Stimulated activated CD4-positive, alpha-beta T cell treated with anti-CD3 and anti-CD28 coated beads, Interleukin-1b, Interleukin-23, amount 100 ng/mL, for 4 hours (primary cell): ENCODE measurements at regions not wholly inside any gene's neighbourhood (a gene's known extent, or its start where the extent isn't known, plus 50 kb on each side); places are given as distances from the start of the nearest gene placed in this dataset.
"Not testable (repeated sequence)": the region's sequence is repeated elsewhere in the genome, so short reads cannot be mapped to it uniquely, and the experiment has no call there.

Source experiments
- DNase-seq, 2 donors: peaks; one replicate each; pipeline ENCODE4 v3.0.0-alpha.2; 2020; ENCODE audit warnings: low read depth in 2 of 2

DNA sequence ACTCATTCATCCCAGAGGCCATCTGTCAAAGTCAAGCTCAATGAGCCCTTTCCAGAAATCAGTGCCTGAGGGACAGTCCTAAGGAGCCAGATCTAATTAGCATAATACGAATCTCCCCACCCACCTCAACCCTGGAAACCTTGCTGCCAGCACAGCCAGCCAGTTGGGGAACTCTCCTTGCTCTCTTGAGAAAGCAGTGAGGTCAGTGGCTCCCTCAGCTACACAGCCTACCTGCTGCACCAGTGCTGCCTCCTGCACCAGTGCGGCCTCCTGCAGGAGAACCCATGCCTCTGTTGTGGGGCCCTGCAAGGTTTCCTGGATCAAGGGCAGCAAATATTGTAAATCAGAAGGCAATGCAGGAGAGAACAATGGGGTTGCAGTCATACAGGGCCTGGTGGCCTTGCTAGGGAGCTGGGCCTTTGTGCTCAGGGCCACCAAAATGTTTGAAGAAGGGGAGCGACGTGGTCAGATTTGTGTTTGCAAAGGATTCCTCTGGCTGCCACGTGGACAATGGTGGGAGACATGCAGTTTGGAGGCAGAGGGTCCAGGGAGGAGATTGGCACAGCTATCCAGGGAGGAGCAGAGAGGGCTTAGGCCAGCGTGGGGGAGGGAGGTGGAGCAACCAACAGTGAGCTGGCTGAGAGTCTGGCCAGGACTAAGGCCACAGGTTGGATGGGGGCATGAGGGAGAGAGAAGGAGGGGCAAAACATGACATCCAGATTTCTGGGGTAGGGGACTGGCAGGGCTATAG, 124.3 kb upstream of the MAMLD1 start:
- DNase-seq: no peak

DNA sequence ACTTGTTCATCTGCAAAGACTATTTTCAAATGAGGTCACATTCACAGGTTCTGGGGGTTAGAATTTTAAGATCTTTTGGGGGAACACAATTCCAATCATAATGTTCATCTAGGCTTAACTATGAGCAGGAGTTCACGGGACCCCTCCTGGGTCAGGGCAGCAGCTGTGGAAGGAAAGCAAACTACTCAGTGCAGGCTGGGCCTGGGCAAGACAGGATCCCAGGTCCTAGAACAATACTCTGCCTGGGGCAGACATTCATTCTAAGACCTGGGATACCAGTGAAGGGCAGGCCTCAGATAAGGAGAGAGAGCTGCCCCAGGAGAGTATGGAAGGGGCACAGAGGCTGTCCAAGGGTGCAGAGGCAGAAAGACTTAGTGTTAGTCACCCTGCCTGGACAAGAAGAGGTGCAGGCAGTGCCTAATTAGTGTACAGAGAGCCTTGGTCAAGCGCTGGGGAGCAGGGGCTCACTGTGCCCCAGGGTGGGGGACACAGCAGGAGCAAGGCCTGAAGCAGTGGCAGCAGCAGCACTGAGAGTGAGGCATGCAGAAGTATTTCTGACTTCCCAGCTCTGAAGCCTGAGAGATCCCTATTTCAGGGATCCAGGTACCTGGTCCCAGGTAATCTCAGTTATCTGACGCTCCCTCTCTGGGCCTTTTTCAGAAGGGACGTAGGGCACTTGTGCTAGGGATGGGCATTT, 123.0 kb upstream of the MAMLD1 start:
- no peak for DNase-seq

DNA sequence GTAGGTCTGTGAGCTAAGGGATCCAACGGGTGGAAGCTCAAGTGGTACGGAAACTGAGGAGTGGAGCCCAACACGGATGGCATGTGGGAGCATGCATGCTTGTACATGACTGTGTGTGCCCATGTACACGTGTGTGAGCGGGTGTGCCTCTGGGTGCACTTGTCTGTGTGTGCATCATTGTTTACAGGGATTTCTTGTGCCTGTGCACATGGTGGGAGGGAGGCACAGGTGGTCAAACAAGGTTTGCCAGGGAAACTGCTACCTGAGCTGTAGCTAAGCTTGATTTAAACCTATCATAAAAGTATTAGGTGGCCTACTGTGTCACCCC, 122.5 kb upstream of the MAMLD1 start:
- DNase-seq: no peak

DNA sequence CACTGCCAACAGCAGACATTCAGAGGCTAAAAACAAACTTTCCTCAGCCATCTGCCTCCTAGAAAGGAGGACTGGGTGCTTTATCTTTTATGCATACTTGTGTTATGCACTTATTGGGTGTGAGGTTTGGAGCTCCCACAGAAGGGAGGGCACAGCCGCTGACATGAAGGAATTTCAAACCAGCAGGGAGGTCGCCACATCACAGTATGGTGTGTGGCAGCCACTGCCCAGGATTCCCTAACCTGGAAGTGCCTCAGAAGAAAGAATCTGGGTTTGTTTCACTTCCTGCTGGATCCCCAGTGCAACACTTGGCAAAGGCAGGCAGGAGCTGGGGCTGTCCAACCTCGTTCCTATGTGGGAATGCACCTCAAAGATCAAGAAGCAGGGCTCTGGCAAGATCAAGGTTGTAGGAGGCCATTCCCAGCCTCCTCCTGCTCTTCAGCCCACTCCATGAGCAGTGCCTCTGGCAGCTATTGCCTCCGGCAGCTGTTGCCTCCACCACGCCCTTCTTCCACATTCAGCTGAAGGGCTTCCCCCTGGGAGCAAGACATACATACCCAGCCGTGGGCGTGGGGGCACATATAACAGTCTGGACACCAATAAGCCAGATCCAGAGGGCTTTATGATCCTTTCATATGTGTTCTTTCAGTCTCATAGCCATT, 109.0 kb upstream of the MAMLD1 start:
- DNase-seq: no peak

DNA sequence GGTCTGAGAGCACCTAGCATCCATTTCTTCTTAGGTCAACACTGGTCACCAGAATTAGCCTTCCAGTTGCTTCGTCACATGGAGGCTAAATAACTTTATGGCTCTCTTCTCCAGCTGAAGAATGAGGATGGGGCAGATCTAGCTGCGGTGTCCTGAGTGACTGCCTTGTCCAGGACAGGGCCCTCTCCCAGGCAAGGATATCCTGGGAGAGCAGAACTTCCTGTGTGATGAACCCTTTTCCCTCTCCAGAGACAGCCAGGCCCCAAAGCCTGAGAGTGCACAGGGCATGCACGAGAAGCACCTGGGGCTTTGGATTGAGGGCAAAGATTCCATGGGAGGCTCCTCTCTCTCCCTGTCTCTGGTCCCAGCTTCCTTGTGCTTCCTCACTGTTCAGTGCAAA, 108.2 kb upstream of the MAMLD1 start:
- no peak for DNase-seq

DNA sequence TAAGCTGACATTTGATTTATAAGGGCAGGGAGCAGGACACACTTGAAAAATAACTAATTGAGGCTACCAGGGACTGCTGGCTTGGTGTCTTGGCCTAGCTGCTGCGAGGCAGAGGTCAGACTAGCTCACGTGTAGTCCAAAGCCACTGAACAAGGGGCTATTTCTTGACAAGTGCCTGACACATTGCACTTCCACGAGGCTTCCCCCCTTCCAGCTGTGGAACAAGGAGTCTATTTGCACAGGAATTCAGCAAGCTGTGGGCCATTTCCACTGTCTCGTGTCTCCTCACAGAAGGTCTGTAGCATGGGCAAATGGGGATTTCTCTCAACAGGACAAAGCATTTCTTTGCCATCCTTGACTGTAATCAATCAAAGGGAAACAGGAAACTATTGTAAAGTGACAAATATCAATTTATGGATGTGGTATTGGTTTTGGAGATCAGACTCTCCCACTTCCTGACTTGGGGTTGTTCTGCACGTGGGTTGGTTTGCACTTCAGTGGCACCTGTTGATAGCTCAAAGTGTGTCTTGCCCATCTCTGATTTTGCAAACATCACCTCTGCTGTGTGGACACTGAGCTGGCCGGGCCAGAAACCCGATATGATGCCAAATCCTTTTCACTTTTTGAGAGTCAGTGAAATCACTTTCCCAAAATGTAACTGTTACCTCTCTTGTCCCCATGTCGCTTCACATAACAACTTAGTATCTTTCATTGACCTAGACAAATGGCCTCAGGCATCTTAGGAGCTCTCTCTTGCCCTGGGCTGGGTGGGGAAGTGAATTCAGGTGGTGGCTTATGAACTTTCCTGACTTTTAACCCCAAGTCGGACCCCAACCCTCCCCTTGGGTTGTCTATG, 107.4 kb upstream of the MAMLD1 start:
- no peak for DNase-seq

DNA sequence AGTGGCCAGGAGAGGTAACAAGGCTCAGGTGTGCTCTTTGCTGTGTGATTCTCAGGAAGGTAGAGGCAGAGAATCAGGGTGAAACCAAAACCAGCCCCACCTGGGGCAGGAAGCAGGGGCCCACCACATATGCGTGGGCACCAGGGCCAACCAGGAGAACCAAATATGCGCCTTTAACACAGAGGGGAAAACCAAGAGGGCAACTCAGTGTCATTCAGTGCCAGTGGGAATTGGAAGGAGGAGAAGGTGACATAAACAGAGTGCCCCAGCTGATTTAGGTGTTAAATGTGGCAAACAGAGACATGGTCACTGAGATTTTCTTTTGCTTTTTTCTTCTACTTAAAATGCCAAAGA, 106.8 kb upstream of the MAMLD1 start:
- no peak for DNase-seq

DNA sequence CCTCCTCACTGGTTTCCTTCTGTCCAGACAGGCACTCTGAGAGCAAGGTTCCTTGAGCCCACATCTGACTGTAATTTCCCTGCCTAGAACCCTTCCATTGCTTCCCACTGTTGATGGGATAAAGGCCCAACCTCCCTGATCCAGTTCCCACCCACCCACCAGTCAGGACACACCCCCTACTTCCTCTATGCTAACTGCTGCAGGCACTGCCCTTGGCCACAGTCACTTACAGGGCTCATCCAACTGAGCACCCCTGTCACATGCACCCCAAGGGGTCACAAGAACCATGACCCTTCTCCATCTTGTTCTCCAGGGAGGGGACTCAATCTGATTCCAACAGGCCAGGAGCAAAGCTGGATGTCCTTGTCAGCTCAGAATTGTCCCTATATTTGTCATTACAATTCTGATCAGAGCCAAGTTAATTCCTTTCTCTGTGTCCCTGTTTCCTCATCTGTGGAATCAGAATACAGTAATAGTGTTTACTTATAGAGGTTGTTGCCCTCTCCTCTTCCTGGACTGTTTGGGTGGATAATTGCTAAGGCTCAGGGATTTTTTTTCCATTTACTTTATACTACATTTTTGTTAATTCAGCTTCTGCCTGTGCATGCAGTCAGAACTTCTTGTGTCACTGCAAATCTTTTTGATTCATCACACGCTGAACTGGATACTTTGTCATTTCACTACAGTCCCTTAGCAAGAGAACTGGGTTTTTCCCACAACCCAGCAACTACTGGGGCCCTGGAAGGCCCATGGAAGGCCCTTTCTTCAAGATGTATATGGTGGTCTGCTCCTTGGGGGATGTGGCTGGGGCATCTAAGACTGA, 105.6 kb upstream of the MAMLD1 start:
- DNase-seq: no peak

DNA sequence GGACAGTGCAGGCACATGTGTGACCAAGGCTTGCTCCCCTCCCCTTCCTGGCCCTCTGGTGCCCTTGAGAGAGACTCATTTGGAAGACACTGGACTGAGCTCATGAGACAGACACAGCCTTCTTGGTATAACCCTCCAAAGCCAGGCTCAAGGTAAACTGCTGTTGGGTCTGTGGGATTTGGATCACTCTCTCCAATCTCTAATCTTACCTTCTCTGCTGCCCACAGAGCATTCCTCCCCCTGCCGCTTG, 105.0 kb upstream of the MAMLD1 start:
- no peak for DNase-seq

DNA sequence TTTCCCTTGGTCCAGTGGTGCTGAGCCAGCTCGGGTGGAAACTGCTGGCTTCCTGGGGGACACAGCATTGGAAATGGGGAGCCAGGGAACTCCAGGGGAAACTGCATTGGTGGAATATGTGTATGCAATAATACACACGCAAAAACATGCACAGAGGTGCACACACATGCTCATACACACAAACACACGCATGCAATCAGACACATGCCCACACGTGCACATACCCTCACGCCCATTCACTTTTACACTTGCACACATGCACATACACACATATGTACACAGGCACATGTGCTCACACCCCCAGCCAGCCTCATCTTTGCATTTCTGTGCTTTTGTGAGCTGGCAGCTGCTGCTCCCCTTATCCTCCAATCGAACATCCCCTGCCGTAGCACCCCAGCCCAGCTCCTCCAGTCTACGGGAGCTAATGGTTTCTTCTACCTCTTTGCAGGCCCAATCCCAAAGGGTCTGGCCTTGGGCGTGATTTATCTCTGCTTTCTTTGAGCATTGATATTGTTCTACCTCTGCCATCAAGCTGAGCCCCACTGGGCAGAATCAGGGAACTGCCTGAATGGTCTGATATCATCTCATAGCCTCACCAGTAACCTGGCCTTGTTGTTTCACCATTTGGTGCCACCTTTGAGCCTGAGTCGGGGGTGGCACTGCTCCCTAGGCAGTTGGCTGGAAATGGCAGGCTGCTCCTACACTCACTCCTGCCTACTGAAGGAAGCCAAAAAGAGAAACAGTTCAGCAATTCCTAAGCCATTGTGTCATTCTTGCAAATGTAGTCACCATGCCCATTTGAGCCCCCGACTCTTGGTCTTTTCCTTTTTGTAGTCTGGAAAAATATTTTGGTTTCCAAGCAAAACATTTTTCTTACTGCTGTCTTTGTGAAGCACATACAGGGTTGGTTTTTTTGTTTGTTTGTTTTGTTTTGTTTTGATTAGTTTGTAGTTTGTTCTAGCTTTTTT, 104.4 kb upstream of the MAMLD1 start:
- DNase-seq: no peak

DNA sequence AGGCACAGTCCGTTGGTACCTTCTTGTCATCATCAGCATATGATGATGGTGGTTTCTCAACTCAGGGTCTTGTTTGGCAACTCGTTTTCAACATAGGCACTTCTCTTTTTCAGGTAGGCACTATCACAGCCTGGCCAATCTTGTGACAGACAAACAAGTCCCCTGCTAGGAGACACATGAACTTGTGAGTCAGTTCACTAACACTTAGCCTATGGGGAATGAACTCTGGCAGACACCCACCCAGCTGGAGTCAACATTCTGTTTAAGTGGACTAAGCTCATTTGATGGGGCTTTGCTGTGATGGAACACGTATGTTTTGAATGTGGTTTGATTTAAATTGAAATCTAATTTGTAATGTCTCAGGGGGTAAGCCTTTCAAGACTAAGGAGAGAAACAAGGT, 100.7 kb upstream of the MAMLD1 start:
- no peak for DNase-seq

DNA sequence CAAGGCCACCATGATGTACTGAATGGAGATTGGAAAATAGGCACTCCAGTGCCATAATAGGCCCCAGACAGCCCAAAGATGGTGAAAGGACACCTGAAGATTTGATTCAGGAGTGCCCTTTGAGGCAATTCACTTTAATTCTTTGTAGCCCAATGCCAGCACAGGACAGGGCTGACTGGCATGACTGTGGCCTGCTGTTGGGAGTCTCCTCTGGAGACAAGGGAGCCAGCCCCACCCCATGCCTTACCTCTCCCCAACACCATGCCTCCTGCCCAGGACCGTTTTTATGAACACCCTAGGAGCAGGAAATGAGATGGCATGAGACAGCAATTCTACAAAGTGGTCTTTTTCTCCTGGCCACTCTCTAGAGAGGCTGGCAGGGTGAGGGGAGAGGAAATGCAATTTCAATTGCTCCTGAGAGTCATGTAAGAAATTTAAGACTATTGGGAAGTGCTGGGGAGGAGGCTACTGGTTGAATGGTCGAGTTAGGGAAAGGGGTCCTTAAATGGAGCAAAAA, 94.2 kb upstream of the MAMLD1 start:
- no peak for DNase-seq

DNA sequence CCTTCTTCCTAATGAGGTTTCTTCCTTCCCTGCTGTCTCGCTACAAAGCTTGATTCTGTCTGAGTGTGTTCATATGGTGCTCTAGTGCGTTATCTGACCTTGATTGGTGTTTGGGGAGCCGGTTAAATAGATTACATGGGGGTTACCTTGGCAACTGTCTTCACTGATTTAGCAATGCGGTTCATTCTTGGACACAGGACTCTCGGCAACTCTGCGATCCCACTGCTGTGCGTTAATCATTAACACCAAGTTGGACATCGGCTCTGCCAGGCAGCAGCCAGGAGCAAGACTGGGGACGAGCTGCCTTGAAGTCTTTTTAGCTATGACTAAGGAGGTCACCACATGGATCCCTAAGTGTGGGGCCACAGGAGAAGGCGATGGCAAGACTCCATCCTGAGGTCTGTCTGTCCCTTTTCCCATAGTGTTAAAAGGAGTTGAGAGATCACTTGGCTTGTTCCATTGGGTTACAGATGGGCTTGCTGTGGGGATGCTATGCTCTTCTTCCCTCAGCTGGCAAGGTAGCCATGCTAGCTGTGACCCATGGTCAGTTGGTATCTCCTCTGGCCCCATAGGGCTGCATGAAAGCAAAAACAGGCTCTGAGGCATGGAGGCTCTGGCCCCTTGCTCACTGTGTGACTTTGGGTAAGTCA, 93.4 kb upstream of the MAMLD1 start:
- no peak for DNase-seq

DNA sequence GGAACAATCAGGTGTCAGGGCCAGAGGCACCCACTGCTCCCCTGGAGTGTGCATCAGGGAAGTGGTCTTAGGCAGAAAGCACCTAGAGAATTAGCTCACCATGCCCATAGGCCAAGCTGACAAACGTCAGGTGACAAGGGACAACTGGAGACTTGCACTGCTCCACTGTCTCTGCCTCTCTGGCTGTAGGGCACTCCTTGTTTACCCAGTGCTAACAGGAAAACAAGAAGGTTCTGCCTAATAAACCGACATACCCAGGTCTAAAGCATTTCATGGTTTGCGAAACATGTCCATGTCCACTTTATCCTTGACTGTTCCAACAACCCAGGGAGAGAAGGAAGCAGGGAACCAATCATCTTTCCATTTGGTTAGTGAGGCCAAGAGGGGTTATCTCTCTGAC, 92.5 kb upstream of the MAMLD1 start:
- DNase-seq: no peak

DNA sequence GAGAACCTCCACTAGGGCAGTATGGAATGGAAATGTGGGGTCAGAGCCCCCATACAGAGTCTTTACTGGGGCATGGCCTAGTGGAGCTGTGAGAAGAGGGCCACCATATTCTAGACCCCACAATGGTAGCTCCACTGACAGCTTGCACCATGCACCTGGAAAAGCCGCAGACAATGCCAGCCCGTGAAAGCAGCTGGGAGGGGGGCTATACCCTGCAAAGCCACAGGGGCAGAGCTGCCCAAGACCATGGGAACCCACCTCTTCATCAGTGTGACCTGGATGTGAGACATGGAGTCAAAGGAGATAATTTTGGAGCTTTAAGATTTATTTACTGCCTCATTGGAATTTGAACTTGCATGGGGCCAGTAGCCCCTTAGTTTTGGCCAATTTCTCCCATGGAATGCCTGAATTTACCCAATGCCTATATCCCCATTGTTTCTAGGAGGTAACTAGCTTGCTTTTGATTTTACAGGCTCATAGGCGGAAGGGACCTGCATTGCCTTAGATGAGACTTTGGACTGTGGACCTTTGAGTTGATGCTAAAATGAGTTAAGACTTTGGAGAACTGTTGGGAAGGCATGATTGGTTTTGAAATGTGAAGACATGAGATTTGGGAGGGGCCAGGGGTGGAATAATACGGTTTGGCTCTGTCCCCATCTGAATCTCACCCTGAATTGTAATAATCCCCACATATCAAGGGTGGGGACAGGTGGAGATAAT, 89.4 kb upstream of the MAMLD1 start:
- not testable (repeated sequence) for DNase-seq

DNA sequence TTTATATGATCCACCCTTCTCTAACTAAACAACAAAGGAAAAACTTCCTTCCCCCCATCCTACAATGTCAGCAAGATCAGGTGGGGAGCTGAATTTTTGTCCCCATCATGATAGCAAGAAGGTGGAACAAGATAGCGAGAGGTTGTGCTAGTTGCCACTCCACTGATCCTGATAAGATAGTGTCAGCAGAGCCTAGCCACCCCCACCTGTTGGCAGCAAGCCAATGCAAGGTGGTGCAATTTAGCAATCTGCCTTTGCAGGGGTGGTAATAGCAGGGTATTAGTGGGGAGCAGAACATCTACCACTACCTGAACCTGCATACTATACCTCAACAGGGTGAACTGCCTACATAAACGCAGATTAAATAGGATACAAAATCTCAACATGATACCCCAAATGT, 80.2 kb upstream of the MAMLD1 start:
- DNase-seq: no peak

DNA sequence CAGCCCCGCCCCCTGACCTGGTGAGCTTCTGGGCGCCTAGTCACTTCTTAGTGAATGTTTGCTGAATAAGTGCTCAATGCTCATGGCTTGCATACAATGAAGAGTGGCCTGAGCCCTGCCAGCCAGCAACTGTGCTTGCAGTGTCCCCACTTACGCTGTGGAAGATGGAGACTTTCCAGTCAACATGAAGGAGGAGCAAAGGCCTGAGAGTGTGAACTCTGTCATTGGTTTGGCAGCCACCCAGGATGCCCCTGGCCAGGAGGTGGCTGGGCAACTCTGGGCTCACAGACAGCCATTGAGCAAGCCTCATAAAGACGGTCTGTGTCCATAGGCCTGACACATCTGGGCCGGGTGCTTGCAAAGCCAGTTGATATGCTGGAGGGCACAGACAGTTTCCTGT, 72.1 kb upstream of the MAMLD1 start:
- DNase-seq: no peak

DNA sequence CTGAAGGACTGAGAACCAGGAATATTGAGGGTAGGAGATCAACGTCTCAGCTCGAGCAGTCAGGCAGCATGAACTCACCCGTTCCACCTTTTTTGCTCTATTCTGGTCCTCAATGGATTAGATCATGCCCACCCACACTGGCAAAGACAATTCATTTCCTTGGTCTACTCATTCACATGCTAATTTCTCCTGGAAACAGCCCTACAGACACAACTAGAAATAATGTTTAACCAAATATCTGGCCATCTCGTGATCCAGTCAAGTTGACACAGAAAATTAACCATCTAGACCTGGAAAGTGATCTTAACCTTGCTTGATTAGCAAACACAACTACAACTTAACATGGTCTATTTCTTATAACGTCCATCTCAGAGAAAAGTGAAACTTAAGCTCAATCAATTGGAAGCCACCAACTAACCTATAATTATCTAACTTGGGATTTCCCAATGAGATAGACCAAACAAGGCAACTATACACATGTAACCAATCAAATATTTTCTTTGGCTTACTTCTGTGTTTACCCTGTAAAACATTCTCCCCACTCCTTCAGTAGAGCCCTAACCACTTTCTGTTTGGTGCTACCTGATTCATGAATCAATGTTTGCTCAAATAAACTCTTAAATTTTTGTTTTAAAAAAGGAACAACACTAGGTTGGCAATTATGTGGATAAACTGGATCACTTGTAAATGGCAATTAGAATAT, 69.7 kb upstream of the MAMLD1 start:
- no peak for DNase-seq
